SK-N-SH treated with all-trans-retinoic acid at 6 μM for 48 hours (cell line): ENCODE measurements at regions not wholly inside any gene's neighbourhood (a gene's known extent, or its start where the extent isn't known, plus 50 kb on each side); places are given as distances from the start of the nearest gene placed in this dataset.

Experiments used
- ATAC-seq: fragments of 200-7000 bp; cut with Tn5 transposase; 3 replicates; pipeline ENCODE4 v1.9.1; 2020; ENCODE audit warnings: mild to moderate bottlenecking, moderate library complexity
- ARNTL ChIP-seq: fragments of 450-650 bp; formaldehyde crosslinking; IDR thresholded peaks from 2 replicates; pipeline ENCODE4 v1.5.0; 2020; ENCODE audit warnings: low read depth, mild to moderate bottlenecking, moderate library complexity, borderline replicate concordance
- BACH2 ChIP-seq: fragments of 250-450 bp; sonication (Bioruptor Pico); IDR thresholded peaks from 2 replicates; pipeline ENCODE4 v1.9.0; 2021; ENCODE audit warnings: mild to moderate bottlenecking, borderline replicate concordance
- CSDC2 ChIP-seq: fragments of 250-450 bp; sonication (Bioruptor Pico); IDR thresholded peaks from 2 replicates; pipeline ENCODE4 v1.5.0; 2020; ENCODE audit warnings: mild to moderate bottlenecking, moderate library complexity
- ESRRG ChIP-seq: fragments of 250-450 bp; sonication (Bioruptor Pico); IDR thresholded peaks from 2 replicates; pipeline ENCODE4 v1.6.1; 2021; ENCODE audit warnings: mild to moderate bottlenecking
- ISL1 ChIP-seq: fragments of 250-450 bp; sonication (Bioruptor Pico); IDR thresholded peaks from 2 replicates; pipeline ENCODE4 v2.1.2; 2022; ENCODE audit warnings: mild to moderate bottlenecking, moderate library complexity
- OSR1 ChIP-seq: fragments of 250-450 bp; sonication (Bioruptor Pico); IDR thresholded peaks from 2 replicates; pipeline ENCODE4 v1.8.0; 2022; ENCODE audit warnings: moderate library complexity, mild to moderate bottlenecking, inconsistent platforms
- PATZ1 ChIP-seq: fragments of 250-450 bp; sonication (Bioruptor Pico); IDR thresholded peaks from 2 replicates; pipeline ENCODE4 v1.8.0; 2020; ENCODE audit warnings: mild to moderate bottlenecking, moderate library complexity, borderline replicate concordance
- PPARA ChIP-seq: fragments of 250-450 bp; sonication (Bioruptor Pico); IDR thresholded peaks from 2 replicates; pipeline ENCODE4 v1.5.0; 2020; ENCODE audit warnings: mild to moderate bottlenecking, borderline replicate concordance
- RARB ChIP-seq: fragments of 250-450 bp; sonication (Bioruptor Pico); IDR thresholded peaks from 2 replicates; pipeline ENCODE4 v1.8.0; 2021; ENCODE audit warnings: mild to moderate bottlenecking, moderate library complexity
- SNAI2 ChIP-seq: fragments of 250-450 bp; sonication (Bioruptor Pico); IDR thresholded peaks from 2 replicates; pipeline ENCODE4 v1.5.0; 2020; ENCODE audit warnings: mild to moderate bottlenecking, moderate library complexity
- TCF4 ChIP-seq: fragments of 250-450 bp; sonication (Bioruptor Pico); IDR thresholded peaks from 2 replicates; pipeline ENCODE4 v1.8.0; 2021; ENCODE audit warnings: mild to moderate bottlenecking, moderate library complexity, borderline replicate concordance
- TOX ChIP-seq: fragments of 250-450 bp; sonication (Bioruptor Pico); IDR thresholded peaks from 2 replicates; pipeline ENCODE4 v1.8.0; 2021; ENCODE audit warnings: mild to moderate bottlenecking, moderate library complexity, borderline replicate concordance
- ZC3H10 ChIP-seq: fragments of 250-450 bp; sonication (Bioruptor Pico); IDR thresholded peaks from 2 replicates; pipeline ENCODE4 v1.5.1; 2021; ENCODE audit warnings: mild to moderate bottlenecking, moderate library complexity
- ZFP30 ChIP-seq: fragments of 450-650 bp; formaldehyde crosslinking; IDR thresholded peaks from 2 replicates; pipeline ENCODE4 v1.5.0; 2022; ENCODE audit warnings: mild to moderate bottlenecking, moderate library complexity
- ZNF565 ChIP-seq: fragments of 450-650 bp; formaldehyde crosslinking; conservative IDR thresholded peaks from 2 replicates; pipeline ENCODE4 v1.5.0; 2020; ENCODE audit warnings: low read depth, mild to moderate bottlenecking, moderate library complexity
- ZNF70 ChIP-seq: fragments of 450-650 bp; formaldehyde crosslinking; IDR thresholded peaks from 2 replicates; pipeline ENCODE4 v1.5.0; 2020; ENCODE audit warnings: mild to moderate bottlenecking, moderate library complexity
- ZNF8 ChIP-seq: fragments of 450-650 bp; formaldehyde crosslinking; IDR thresholded peaks from 2 replicates; pipeline ENCODE4 v1.5.0; 2020; ENCODE audit warnings: mild to moderate bottlenecking, moderate library complexity
- TF ChIP-seq, protein P1 (sequence below): fragments of 250-450 bp; sonication (Bioruptor Pico); IDR thresholded peaks from 2 replicates; pipeline ENCODE4 v1.8.0; 2021; ENCODE audit warnings: low read depth, mild to moderate bottlenecking, moderate library complexity, borderline replicate concordance
- TF ChIP-seq, protein P2 (sequence below): fragments of 250-450 bp; sonication (Bioruptor Pico); IDR thresholded peaks from 2 replicates; pipeline ENCODE4 v1.5.1; 2021; ENCODE audit warnings: mild to moderate bottlenecking, moderate library complexity
- TF ChIP-seq, protein P3 (sequence below): fragments of 250-450 bp; sonication (Bioruptor Pico); IDR thresholded peaks from 2 replicates; pipeline ENCODE4 v1.5.1; 2020; ENCODE audit warnings: low read depth, mild to moderate bottlenecking, moderate library complexity

GRCh38 chr5:119808024-119808423 is 178.7 kb downstream of the FAM170A start:
- no peak for ATAC-seq

DNA sequence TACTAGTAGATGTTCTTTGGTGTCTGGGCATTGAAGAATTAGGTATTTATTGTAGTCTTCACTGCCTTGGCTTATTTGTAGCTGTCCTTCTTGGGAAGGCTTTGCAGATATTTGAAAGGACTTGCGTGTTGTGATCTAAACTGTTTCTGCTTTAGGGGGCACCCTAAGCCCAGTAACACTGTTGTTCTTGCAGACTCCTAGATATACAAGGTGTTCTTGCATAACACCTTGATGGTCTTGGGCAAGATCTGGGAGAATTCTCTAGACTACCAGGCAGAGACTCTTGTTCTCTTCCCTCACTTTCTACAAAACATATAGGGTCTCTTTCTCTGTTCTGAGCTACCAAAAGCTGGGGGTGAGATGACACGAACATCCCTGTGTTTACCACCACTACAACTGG is 179.1 kb downstream of the FAM170A start:
- no peak for ATAC-seq
- TF ChIP-seq ZNF565 (CRISPR knock-in tag) (no peak), ZFP30 (no peak), ARNTL (CRISPR knock-in tag) (no peak), SNAI2 (CRISPR knock-in tag) (no peak), TCF4 (CRISPR knock-in tag) (no peak)

More at GRCh38 chr5:119808024-119808423, 178.7 kb downstream of the FAM170A start:
- TF ChIP-seq ZNF70 (CRISPR knock-in tag) = no peak
- TF ChIP-seq PPARA (CRISPR knock-in tag) = no peak
- TF ChIP-seq, protein P1, sequence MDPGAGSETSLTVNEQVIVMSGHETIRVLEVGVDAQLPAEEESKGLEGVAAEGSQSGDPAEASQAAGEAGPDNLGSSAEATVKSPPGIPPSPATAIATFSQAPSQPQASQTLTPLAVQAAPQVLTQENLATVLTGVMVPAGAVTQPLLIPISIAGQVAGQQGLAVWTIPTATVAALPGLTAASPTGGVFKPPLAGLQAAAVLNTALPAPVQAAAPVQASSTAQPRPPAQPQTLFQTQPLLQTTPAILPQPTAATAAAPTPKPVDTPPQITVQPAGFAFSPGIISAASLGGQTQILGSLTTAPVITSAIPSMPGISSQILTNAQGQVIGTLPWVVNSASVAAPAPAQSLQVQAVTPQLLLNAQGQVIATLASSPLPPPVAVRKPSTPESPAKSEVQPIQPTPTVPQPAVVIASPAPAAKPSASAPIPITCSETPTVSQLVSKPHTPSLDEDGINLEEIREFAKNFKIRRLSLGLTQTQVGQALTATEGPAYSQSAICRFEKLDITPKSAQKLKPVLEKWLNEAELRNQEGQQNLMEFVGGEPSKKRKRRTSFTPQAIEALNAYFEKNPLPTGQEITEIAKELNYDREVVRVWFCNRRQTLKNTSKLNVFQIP (CRISPR knock-in tag) = no peak
- no peak for TF ChIP-seq CSDC2 (CRISPR knock-in tag)
- no peak for TF ChIP-seq ISL1 (CRISPR knock-in tag)
- TF ChIP-seq, protein P2, sequence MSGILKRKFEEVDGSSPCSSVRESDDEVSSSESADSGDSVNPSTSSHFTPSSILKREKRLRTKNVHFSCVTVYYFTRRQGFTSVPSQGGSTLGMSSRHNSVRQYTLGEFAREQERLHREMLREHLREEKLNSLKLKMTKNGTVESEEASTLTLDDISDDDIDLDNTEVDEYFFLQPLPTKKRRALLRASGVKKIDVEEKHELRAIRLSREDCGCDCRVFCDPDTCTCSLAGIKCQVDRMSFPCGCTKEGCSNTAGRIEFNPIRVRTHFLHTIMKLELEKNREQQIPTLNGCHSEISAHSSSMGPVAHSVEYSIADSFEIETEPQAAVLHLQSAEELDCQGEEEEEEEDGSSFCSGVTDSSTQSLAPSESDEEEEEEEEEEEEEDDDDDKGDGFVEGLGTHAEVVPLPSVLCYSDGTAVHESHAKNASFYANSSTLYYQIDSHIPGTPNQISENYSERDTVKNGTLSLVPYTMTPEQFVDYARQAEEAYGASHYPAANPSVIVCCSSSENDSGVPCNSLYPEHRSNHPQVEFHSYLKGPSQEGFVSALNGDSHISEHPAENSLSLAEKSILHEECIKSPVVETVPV (CRISPR knock-in tag) = no peak
- TF ChIP-seq ZNF565 (CRISPR knock-in tag) = no peak
- no peak for TF ChIP-seq OSR1 (CRISPR knock-in tag)
- TF ChIP-seq BACH2 (CRISPR knock-in tag) = no peak
- TF ChIP-seq TOX (CRISPR knock-in tag) = no peak

DNA sequence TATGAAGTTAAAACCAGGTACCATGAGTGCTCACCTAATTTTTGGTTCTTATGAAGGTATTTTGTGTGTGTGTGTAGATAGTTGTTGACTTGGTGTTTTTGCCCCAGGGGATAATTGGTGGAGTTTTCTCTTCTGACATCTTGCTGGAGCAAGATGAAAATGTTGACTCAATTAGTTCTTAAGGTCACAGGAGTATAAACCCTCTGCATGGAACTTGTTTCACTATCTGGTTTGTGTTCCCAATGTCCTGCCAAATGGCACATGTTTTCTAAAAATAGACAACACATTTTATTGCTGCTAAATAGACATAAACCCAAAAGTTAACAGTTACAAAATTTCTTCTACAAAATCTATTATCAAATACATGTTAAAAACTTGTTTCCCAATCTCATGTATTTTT is 180.9 kb downstream of the FAM170A start:
- no peak for ATAC-seq
- no peak for TF ChIP-seq BACH2 (CRISPR knock-in tag)
- TF ChIP-seq, all 23 proteins: peak for 0

GRCh38 chr5:119811458-119811857 is 182.1 kb downstream of the FAM170A start:
- no peak for ATAC-seq
- TF ChIP-seq ESRRG (CRISPR knock-in tag) = no peak
- TF ChIP-seq, protein P1 (CRISPR knock-in tag) = no peak
- TF ChIP-seq, protein P3, sequence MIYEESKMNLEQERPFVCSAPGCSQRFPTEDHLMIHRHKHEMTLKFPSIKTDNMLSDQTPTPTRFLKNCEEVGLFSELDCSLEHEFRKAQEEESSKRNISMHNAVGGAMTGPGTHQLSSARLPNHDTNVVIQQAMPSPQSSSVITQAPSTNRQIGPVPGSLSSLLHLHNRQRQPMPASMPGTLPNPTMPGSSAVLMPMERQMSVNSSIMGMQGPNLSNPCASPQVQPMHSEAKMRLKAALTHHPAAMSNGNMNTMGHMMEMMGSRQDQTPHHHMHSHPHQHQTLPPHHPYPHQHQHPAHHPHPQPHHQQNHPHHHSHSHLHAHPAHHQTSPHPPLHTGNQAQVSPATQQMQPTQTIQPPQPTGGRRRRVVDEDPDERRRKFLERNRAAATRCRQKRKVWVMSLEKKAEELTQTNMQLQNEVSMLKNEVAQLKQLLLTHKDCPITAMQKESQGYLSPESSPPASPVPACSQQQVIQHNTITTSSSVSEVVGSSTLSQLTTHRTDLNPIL (CRISPR knock-in tag) = no peak
- TF ChIP-seq, protein P2 (CRISPR knock-in tag) = no peak
- TF ChIP-seq RARB (CRISPR knock-in tag) = no peak
- no peak for TF ChIP-seq TCF4 (CRISPR knock-in tag)
- no peak for TF ChIP-seq ZNF8 (CRISPR knock-in tag)
- TF ChIP-seq ISL1 (CRISPR knock-in tag) = no peak
- TF ChIP-seq CSDC2 (CRISPR knock-in tag) = no peak
- no peak for TF ChIP-seq ARNTL (CRISPR knock-in tag)
- TF ChIP-seq TOX (CRISPR knock-in tag) = no peak
- TF ChIP-seq ZC3H10 (CRISPR knock-in tag) = no peak
- no peak for TF ChIP-seq PATZ1 (CRISPR knock-in tag)
